ENCODE measurements at regions not wholly inside any gene's neighbourhood (a gene's known extent, or its start where the extent isn't known, plus 50 kb on each side); places are given as distances from the start of the nearest gene placed in this dataset.

DNA sequence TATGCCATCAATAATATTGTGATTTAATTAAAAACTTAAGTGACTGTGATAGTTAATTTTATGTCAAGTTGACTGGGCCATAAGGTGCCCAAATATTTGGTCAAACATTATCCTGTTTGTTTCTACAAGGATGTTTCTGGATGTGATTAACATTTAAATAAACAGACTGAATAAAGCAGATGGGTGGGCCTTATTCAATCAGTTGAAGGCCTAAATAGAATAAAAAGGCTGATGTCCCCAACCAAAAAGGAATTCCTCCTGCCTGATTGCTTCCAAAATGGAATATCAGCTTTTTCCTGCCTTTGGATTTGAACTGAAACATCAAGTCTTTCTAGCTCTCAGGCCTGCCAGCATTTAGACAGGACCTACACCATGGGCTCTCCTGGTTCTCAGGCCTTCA lies 961.7 kb downstream of the NTRK3 start:
- DNase-seq (ENCODE audit: low read depth), result no peak
- no peak for TF ChIP-seq CTCF (conservative IDR thresholded peaks at IDR 0.05; ENCODE audit: low read depth, low read length)
- H3K4me3 ChIP-seq (ENCODE audit: low read depth, low read length), result no peak overlapping the region

GRCh38 chr15:87293031-87293430 lies 963.5 kb downstream of the NTRK3 start:
- DNase-seq (ENCODE audit: low read depth), result no peak
- TF ChIP-seq CTCF (conservative IDR thresholded peaks at IDR 0.05; ENCODE audit: low read depth, low read length), result no peak
- no peak overlapping the region for H3K4me3 ChIP-seq (ENCODE audit: low read depth, low read length)

DNA sequence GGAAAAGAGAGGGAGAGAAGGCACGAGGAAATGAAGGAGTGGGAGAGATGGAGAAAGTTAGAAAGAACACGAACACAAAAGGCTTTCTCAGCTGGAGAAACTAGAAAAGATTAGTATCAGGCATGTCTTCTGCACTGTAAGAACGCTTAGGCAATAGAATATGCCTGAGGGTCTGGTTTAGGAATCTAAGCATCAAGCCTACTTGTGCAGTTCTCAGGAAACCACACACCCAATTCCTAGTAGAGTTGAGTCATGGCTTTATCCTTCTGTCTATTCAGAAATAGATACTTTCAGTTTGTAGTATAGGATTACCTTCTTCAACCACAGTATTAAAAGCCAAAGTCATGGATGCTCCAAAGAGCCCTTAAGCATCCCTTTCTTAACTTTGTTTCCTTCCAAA lies 969.4 kb downstream of the NTRK3 start:
- no peak for DNase-seq (ENCODE audit: low read depth)
- no peak for TF ChIP-seq CTCF (conservative IDR thresholded peaks at IDR 0.05; ENCODE audit: low read depth, low read length)
- H3K4me3 ChIP-seq (ENCODE audit: low read depth, low read length), result no peak overlapping the region

- TF ChIP-seq CTCF (conservative IDR thresholded peaks at IDR 0.05; ENCODE audit: low read depth, low read length), result no peak
- no peak for DNase-seq (ENCODE audit: low read depth)
- H3K4me3 ChIP-seq (ENCODE audit: low read depth, low read length), result no peak overlapping the region
These were observed 987.0 kb downstream of the NTRK3 start for GRCh38 chr15:87269566-87269965.

DNA sequence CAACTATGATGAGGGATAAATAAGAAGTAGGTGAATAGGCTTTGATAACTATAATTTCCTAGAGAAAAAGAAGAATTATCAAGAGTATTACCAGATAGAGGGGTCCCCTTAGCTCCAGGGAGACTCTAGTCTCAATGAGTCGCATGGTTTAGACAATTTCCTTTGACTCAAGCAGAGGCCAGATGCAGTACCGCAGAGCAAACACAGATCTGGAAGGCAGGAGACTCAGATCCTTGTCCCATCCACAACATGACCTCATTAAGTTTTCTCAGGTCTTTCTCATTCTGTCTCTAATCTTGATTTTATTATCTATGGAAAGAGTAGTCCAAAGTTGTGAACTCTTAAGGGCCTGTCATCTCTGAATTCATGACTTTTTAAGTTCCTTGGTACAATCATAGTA lies 987.9 kb downstream of the NTRK3 start:
- no peak for DNase-seq (ENCODE audit: low read depth)
- no peak overlapping the region for H3K4me3 ChIP-seq (ENCODE audit: low read depth, low read length)
- TF ChIP-seq CTCF (conservative IDR thresholded peaks at IDR 0.05; ENCODE audit: low read depth, low read length), result no peak

- no peak for DNase-seq (ENCODE audit: low read depth)
- TF ChIP-seq CTCF (conservative IDR thresholded peaks at IDR 0.05; ENCODE audit: low read depth, low read length), result no peak
- H3K4me3 ChIP-seq (ENCODE audit: low read depth, low read length), result no peak overlapping the region
These were observed 988.7 kb downstream of the NTRK3 start for GRCh38 chr15:87267798-87268197.

DNA sequence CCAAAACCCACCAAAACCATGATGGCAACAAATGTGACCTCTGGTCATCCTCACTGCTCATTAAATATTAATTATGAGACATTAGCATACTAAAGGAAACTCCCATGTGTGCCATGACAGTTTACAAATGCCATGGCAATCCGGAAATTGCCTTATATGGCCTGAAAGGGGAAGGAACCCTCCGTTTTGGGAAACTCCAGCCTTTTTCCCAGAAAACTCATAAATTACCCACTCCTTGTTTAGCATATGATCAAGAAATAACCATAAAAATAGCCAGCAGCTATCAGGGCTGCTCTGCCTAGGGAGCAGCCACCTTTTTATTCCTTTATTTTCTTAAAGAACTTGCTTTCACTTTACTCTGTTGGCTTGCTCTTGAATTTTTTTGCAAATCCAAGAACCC lies 992.7 kb downstream of the NTRK3 start:
- TF ChIP-seq CTCF (conservative IDR thresholded peaks at IDR 0.05; ENCODE audit: low read depth, low read length), result no peak
- no peak for DNase-seq (ENCODE audit: low read depth)
- H3K4me3 ChIP-seq (ENCODE audit: low read depth, low read length), result no peak overlapping the region
